ENCODE measurements at regions not wholly inside any gene's neighbourhood (a gene's known extent, or its start where the extent isn't known, plus 50 kb on each side); places are given as distances from the start of the nearest gene placed in this dataset.

DNA sequence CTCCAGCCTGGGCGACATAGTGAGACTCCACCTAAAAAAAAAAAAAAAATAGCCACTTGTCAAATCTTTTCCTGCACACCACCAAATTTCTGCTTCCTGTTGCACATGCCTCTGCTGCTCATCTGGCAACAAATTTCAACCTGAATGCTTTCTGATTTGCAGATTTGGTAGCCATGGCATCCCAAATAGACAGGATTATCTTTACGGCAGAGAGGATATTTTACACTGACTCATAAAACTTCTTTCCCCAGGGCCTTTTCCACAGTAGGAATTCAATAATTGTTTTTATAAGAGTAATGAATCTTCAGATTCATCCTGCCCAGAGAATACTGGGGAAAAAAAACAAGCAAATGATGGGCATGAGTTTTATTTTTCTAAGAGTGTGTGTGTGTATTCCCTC, 264.6 kb downstream of the FRK start:
- TF ChIP-seq POLR2A (IDR thresholded peaks at IDR 0.05; ENCODE audit: low read length) (no peak), GATA1 (IDR thresholded peaks at IDR 0.05; ENCODE audit: low read depth, low read length) (no peak)
